ENCODE measurements at regions not wholly inside any gene's neighbourhood (a gene's known extent, or its start where the extent isn't known, plus 50 kb on each side); places are given as distances from the start of the nearest gene placed in this dataset.

- no peaks in the 10 kb centered on the region for H3K36me3 ChIP-seq (ENCODE audit: control insufficient read depth in 2 of 2, insufficient read depth in 2 of 2, low read length in 1 of 2)
- WGBS, 2 donors = 65 to 69% methylated on average over 6 of the region's 6 CpGs
- no peaks in the 10 kb centered on the region for H3K27me3 ChIP-seq (ENCODE audit: control insufficient read depth in 1 of 2, insufficient read depth in 2 of 2, low read length in 2 of 2)
- no peak overlapping the region for H3K27ac ChIP-seq (ENCODE audit: low read depth in 2 of 2, low read length in 1 of 2)
- no peak overlapping the region for H3K4me3 ChIP-seq (ENCODE audit: low read depth in 1 of 2, low read length in 2 of 2)
- H3K4me1 ChIP-seq (ENCODE audit: control insufficient read depth in 2 of 2, insufficient read depth in 2 of 2, low read length in 1 of 2) = no peaks in the 10 kb centered on the region
- H3K9me3 ChIP-seq (ENCODE audit: control insufficient read depth in 2 of 2, insufficient read depth in 1 of 2, low read depth in 1 of 2, low read length in 1 of 2) = no peaks in the 10 kb centered on the region
Measured at GRCh38 chr6:156347656-156348055, 429.5 kb upstream of the ARID1B start.

- no peaks in the 10 kb centered on the region for H3K36me3 ChIP-seq (ENCODE audit: control insufficient read depth in 2 of 2, insufficient read depth in 2 of 2, low read length in 1 of 2)
- H3K9me3 ChIP-seq (ENCODE audit: control insufficient read depth in 2 of 2, insufficient read depth in 1 of 2, low read depth in 1 of 2, low read length in 1 of 2) = no peaks in the 10 kb centered on the region
- H3K4me1 ChIP-seq (ENCODE audit: control insufficient read depth in 2 of 2, insufficient read depth in 2 of 2, low read length in 1 of 2) = no peaks in the 10 kb centered on the region
- 47 to 57% methylated on average over 7 of the region's 7 CpGs for WGBS, 2 donors
- H3K27me3 ChIP-seq (ENCODE audit: control insufficient read depth in 1 of 2, insufficient read depth in 2 of 2, low read length in 2 of 2) = no peaks in the 10 kb centered on the region
- no peak overlapping the region for H3K4me3 ChIP-seq (ENCODE audit: low read depth in 1 of 2, low read length in 2 of 2)
- no peak overlapping the region for H3K27ac ChIP-seq (ENCODE audit: low read depth in 2 of 2, low read length in 1 of 2)
Measured at GRCh38 chr6:156347246-156347645, 429.9 kb upstream of the ARID1B start.

GRCh38 chr6:156345700-156346099 is 431.5 kb upstream of the ARID1B start:
- WGBS, 2 donors = 78 to 84% methylated on average over 7 of the region's 7 CpGs

GRCh38 chr6:156344491-156344890 is 432.7 kb upstream of the ARID1B start:
- Histone ChIP-seq H3K4me1 (ENCODE audit: control insufficient read depth in 2 of 2, insufficient read depth in 2 of 2, low read length in 1 of 2) (no peaks in the 10 kb centered on the region), H3K27ac (ENCODE audit: low read depth in 2 of 2, low read length in 1 of 2) (no peak overlapping the region), H3K4me3 (ENCODE audit: low read depth in 1 of 2, low read length in 2 of 2) (no peak overlapping the region), H3K9me3 (ENCODE audit: control insufficient read depth in 2 of 2, insufficient read depth in 1 of 2, low read depth in 1 of 2, low read length in 1 of 2) (no peaks in the 10 kb centered on the region), H3K27me3 (ENCODE audit: control insufficient read depth in 1 of 2, insufficient read depth in 2 of 2, low read length in 2 of 2) (peaks cover 0 to 3% of the 10 kb centered on the region in 2 donors), H3K36me3 (ENCODE audit: control insufficient read depth in 2 of 2, insufficient read depth in 2 of 2, low read length in 1 of 2) (no peaks in the 10 kb centered on the region)
- WGBS, 2 donors = 78 to 80% methylated on average over 2 of the region's 2 CpGs

More at GRCh38 chr6:156345700-156346099, 431.5 kb upstream of the ARID1B start:
- Histone ChIP-seq H3K9me3 (ENCODE audit: control insufficient read depth in 2 of 2, insufficient read depth in 1 of 2, low read depth in 1 of 2, low read length in 1 of 2) (no peaks in the 10 kb centered on the region), H3K27me3 (ENCODE audit: control insufficient read depth in 1 of 2, insufficient read depth in 2 of 2, low read length in 2 of 2) (peaks cover 0 to 3% of the 10 kb centered on the region in 2 donors), H3K4me1 (ENCODE audit: control insufficient read depth in 2 of 2, insufficient read depth in 2 of 2, low read length in 1 of 2) (no peaks in the 10 kb centered on the region), H3K27ac (ENCODE audit: low read depth in 2 of 2, low read length in 1 of 2) (no peak overlapping the region), H3K36me3 (ENCODE audit: control insufficient read depth in 2 of 2, insufficient read depth in 2 of 2, low read length in 1 of 2) (no peaks in the 10 kb centered on the region), H3K4me3 (ENCODE audit: low read depth in 1 of 2, low read length in 2 of 2) (no peak overlapping the region)

- Histone ChIP-seq H3K36me3 (ENCODE audit: control insufficient read depth in 2 of 2, insufficient read depth in 2 of 2, low read length in 1 of 2) (no peaks in the 10 kb centered on the region), H3K27ac (ENCODE audit: low read depth in 2 of 2, low read length in 1 of 2) (no peak overlapping the region), H3K27me3 (ENCODE audit: control insufficient read depth in 1 of 2, insufficient read depth in 2 of 2, low read length in 2 of 2) (peaks cover 0 to 3% of the 10 kb centered on the region in 2 donors), H3K4me1 (ENCODE audit: control insufficient read depth in 2 of 2, insufficient read depth in 2 of 2, low read length in 1 of 2) (no peaks in the 10 kb centered on the region), H3K4me3 (ENCODE audit: low read depth in 1 of 2, low read length in 2 of 2) (no peak overlapping the region), H3K9me3 (ENCODE audit: control insufficient read depth in 2 of 2, insufficient read depth in 1 of 2, low read depth in 1 of 2, low read length in 1 of 2) (no peaks in the 10 kb centered on the region)
- 78 to 92% methylated on average over 4 of the region's 4 CpGs for WGBS, 2 donors
Measured at GRCh38 chr6:156337801-156338200, 439.4 kb upstream of the ARID1B start.

GRCh38 chr6:156336733-156337132 is 440.4 kb upstream of the ARID1B start:
- Histone ChIP-seq H3K4me1 (ENCODE audit: control insufficient read depth in 2 of 2, insufficient read depth in 2 of 2, low read length in 1 of 2) (no peaks in the 10 kb centered on the region), H3K4me3 (ENCODE audit: low read depth in 1 of 2, low read length in 2 of 2) (no peak overlapping the region), H3K27me3 (ENCODE audit: control insufficient read depth in 1 of 2, insufficient read depth in 2 of 2, low read length in 2 of 2) (peaks cover 0 to 3% of the 10 kb centered on the region in 2 donors), H3K9me3 (ENCODE audit: control insufficient read depth in 2 of 2, insufficient read depth in 1 of 2, low read depth in 1 of 2, low read length in 1 of 2) (peaks cover 0 to 2% of the 10 kb centered on the region in 2 donors), H3K27ac (ENCODE audit: low read depth in 2 of 2, low read length in 1 of 2) (no peak overlapping the region), H3K36me3 (ENCODE audit: control insufficient read depth in 2 of 2, insufficient read depth in 2 of 2, low read length in 1 of 2) (no peaks in the 10 kb centered on the region)
- WGBS, 2 donors = 79 to 83% methylated on average over 3 of the region's 3 CpGs

GRCh38 chr6:156336089-156336488 is 441.1 kb upstream of the ARID1B start:
- no peaks in the 10 kb centered on the region for H3K4me1 ChIP-seq (ENCODE audit: control insufficient read depth in 2 of 2, insufficient read depth in 2 of 2, low read length in 1 of 2)
- no peak overlapping the region for H3K4me3 ChIP-seq (ENCODE audit: low read depth in 1 of 2, low read length in 2 of 2)
- H3K27me3 ChIP-seq (ENCODE audit: control insufficient read depth in 1 of 2, insufficient read depth in 2 of 2, low read length in 2 of 2) = peaks cover 0 to 3% of the 10 kb centered on the region in 2 donors
- WGBS, 2 donors = 72 to 76% methylated on average over 5 of the region's 5 CpGs
- no peak overlapping the region for H3K27ac ChIP-seq (ENCODE audit: low read depth in 2 of 2, low read length in 1 of 2)
- H3K9me3 ChIP-seq (ENCODE audit: control insufficient read depth in 2 of 2, insufficient read depth in 1 of 2, low read depth in 1 of 2, low read length in 1 of 2) = peaks cover 0 to 2% of the 10 kb centered on the region in 2 donors
- no peaks in the 10 kb centered on the region for H3K36me3 ChIP-seq (ENCODE audit: control insufficient read depth in 2 of 2, insufficient read depth in 2 of 2, low read length in 1 of 2)

- Histone ChIP-seq H3K9me3 (ENCODE audit: control insufficient read depth in 2 of 2, insufficient read depth in 1 of 2, low read depth in 1 of 2, low read length in 1 of 2) (peaks cover 0 to 2% of the 10 kb centered on the region in 2 donors), H3K4me3 (ENCODE audit: low read depth in 1 of 2, low read length in 2 of 2) (no peak overlapping the region)
Measured at GRCh38 chr6:156334966-156335365, 442.2 kb upstream of the ARID1B start.

GRCh38 chr6:156319707-156320106 is 457.5 kb upstream of the ARID1B start:
- Histone ChIP-seq H3K4me3 (ENCODE audit: low read depth in 1 of 2, low read length in 2 of 2) (no peak overlapping the region), H3K27ac (ENCODE audit: low read depth in 2 of 2, low read length in 1 of 2) (no peak overlapping the region), H3K4me1 (ENCODE audit: control insufficient read depth in 2 of 2, insufficient read depth in 2 of 2, low read length in 1 of 2) (no peaks in the 10 kb centered on the region), H3K9me3 (ENCODE audit: control insufficient read depth in 2 of 2, insufficient read depth in 1 of 2, low read depth in 1 of 2, low read length in 1 of 2) (peaks cover 0 to 2% of the 10 kb centered on the region in 2 donors), H3K36me3 (ENCODE audit: control insufficient read depth in 2 of 2, insufficient read depth in 2 of 2, low read length in 1 of 2) (no peaks in the 10 kb centered on the region), H3K27me3 (ENCODE audit: control insufficient read depth in 1 of 2, insufficient read depth in 2 of 2, low read length in 2 of 2) (no peaks in the 10 kb centered on the region)
- WGBS, 2 donors = 42 to 46% methylated on average over 2 of the region's 2 CpGs

More at GRCh38 chr6:156334966-156335365, 442.2 kb upstream of the ARID1B start:
- Histone ChIP-seq H3K27ac (ENCODE audit: low read depth in 2 of 2, low read length in 1 of 2) (no peak overlapping the region), H3K27me3 (ENCODE audit: control insufficient read depth in 1 of 2, insufficient read depth in 2 of 2, low read length in 2 of 2) (no peaks in the 10 kb centered on the region), H3K36me3 (ENCODE audit: control insufficient read depth in 2 of 2, insufficient read depth in 2 of 2, low read length in 1 of 2) (no peaks in the 10 kb centered on the region), H3K4me1 (ENCODE audit: control insufficient read depth in 2 of 2, insufficient read depth in 2 of 2, low read length in 1 of 2) (no peaks in the 10 kb centered on the region)

- 77 to 81% methylated on average over 11 of the region's 11 CpGs for WGBS, 2 donors
- no peaks in the 10 kb centered on the region for H3K27me3 ChIP-seq (ENCODE audit: control insufficient read depth in 1 of 2, insufficient read depth in 2 of 2, low read length in 2 of 2)
- no peaks in the 10 kb centered on the region for H3K4me1 ChIP-seq (ENCODE audit: control insufficient read depth in 2 of 2, insufficient read depth in 2 of 2, low read length in 1 of 2)
- no peaks in the 10 kb centered on the region for H3K36me3 ChIP-seq (ENCODE audit: control insufficient read depth in 2 of 2, insufficient read depth in 2 of 2, low read length in 1 of 2)
- no peak overlapping the region for H3K27ac ChIP-seq (ENCODE audit: low read depth in 2 of 2, low read length in 1 of 2)
- peaks cover 0 to 2% of the 10 kb centered on the region in 2 donors for H3K9me3 ChIP-seq (ENCODE audit: control insufficient read depth in 2 of 2, insufficient read depth in 1 of 2, low read depth in 1 of 2, low read length in 1 of 2)
- H3K4me3 ChIP-seq (ENCODE audit: low read depth in 1 of 2, low read length in 2 of 2) = no peak overlapping the region
Measured at GRCh38 chr6:156316583-156317125, 460.5 kb upstream of the ARID1B start.
